Breast epithelium (tissue), 3 donors: ENCODE measurements at regions not wholly inside any gene's neighbourhood (a gene's known extent, or its start where the extent isn't known, plus 50 kb on each side); places are given as distances from the start of the nearest gene placed in this dataset.

Source experiments
- CTCF ChIP-seq, 3 donors: fragments of 450-650 bp; IDR thresholded peaks; one replicate each; pipeline ENCODE4 v1.5.1; 2016 to 2017; ENCODE audit warnings: antibody characterized with exemption in 3 of 3, mild to moderate bottlenecking in 3 of 3, moderate library complexity in 3 of 3
- POLR2A ChIP-seq: fragments of 450-650 bp; IDR thresholded peaks from one replicate; pipeline ENCODE4 v1.6.1; 2016; ENCODE audit warnings: antibody characterized with exemption, mild to moderate bottlenecking, moderate library complexity
- POLR2AphosphoS5 ChIP-seq, 3 donors: sonication (generic); formaldehyde crosslinking; IDR thresholded peaks; one replicate each; pipeline ENCODE4 v1.6.1; 2017; ENCODE audit warnings: antibody characterized with exemption in 3 of 3

DNA sequence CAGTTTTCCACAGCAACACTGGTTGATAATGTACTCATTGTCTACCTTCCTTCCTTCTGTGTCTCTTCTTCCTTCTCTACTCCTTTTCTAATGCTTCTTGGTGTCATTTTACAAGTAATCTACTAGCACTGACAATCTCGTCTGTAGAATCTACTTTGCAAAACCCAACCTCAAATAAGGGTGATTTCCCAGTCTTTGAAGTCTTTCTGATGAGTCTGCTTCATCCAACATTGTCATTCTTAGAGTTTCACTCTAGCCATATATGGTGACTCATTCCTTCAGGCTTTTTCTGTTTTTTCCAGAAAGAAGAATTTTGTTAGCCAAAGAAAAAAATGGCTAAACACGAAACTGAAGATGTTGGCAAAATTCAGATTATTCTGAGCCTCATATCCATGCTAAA is 288.7 kb downstream of the MBD2 start:
- no peak for TF ChIP-seq POLR2A
- no peak for TF ChIP-seq CTCF (IDR thresholded peaks at IDR 0.05)
- no peak for TF ChIP-seq POLR2AphosphoS5 (IDR thresholded peaks at IDR 0.05)
